GM12878 (cell line): ENCODE measurements at regions not wholly inside any gene's neighbourhood (a gene's known extent, or its start where the extent isn't known, plus 50 kb on each side); places are given as distances from the start of the nearest gene placed in this dataset.

Experiments
- ATAC-seq: fragments of 200-7000 bp; cut with Tn5 transposase; 3 replicates; pipeline ENCODE4 v1.9.1; 2020; ENCODE audit warnings: mild to moderate bottlenecking, moderate library complexity
- BruUV-seq: library from RNA; stranded (reverse); fragments of 400-500 nt; replicated peaks from 2 replicates; lab custom pipeline; 2021; lab: Mats Ljungman, UMichigan
- CTCF ChIA-PET: fragments of 300-600 bp; sonication (Branson Sonifier 250); formaldehyde crosslinking; extraction: SDS; loops from one replicate; lab custom pipeline; 2021; ENCODE audit warnings: inconsistent platforms; lab: Yijun Ruan, JAX
- POLR2A ChIA-PET: fragments of 350-600 bp; formaldehyde crosslinking; extraction: SDS; loops from one replicate; lab custom pipeline; 2021; ENCODE audit warnings: inconsistent platforms; lab: Charles Lee
- RAD21 ChIA-PET: fragments of 300-600 bp; sonication (Branson Sonifier 250); formaldehyde crosslinking; loops from one replicate; lab custom pipeline; 2023; ENCODE audit warnings: antibody characterized with exemption; ENCODE audit not compliant: unreplicated experiment; lab: Charles Lee
- SMC1A ChIA-PET: fragments of 300-600 bp; sonication (Branson Sonifier 250); formaldehyde crosslinking; loops from one replicate; lab custom pipeline; 2023; ENCODE audit not compliant: unreplicated experiment, uncharacterized antibody; lab: Charles Lee
- DNase-seq: peaks from one replicate; pipeline ENCODE4 v3.0.0-alpha.2; 2011; ENCODE audit warnings: low read depth, low spot score
- FAIRE-seq: peaks from 3 replicates; lab custom pipeline; 2011; peaks lifted over from hg19 to GRCh38; lab: Jason Lieb, UNC
- H2AFZ ChIP-seq: 2 replicates; pipeline ENCODE4 v1.6.0; 2011; ENCODE audit warnings: low read depth, low read length, control low read depth; ENCODE audit not compliant: control insufficient read depth
- H3K27ac ChIP-seq: 2 replicates; pipeline ENCODE4 v1.5.1; 2011; ENCODE audit warnings: control low read depth; ENCODE audit not compliant: control insufficient read depth, insufficient read depth
- H3K27me3 ChIP-seq, 2 experiments: replicated peaks in 1 of 2; 2 replicates each; pipeline versions ENCODE4 v1.6.0 to v1.6.1; 2011; ENCODE audit warnings: low read length in 1 of 2; ENCODE audit not compliant: control insufficient read depth in 2 of 2, insufficient read depth in 2 of 2
- H3K36me3 ChIP-seq, 2 experiments: 2 replicates each; pipeline ENCODE4 v1.5.1; 2011; ENCODE audit warnings: low read length in 1 of 2; ENCODE audit not compliant: control insufficient read depth in 2 of 2, insufficient read depth in 2 of 2
- H3K4me1 ChIP-seq: 2 replicates; pipeline ENCODE4 v1.6.1; 2011; ENCODE audit warnings: mild to moderate bottlenecking, low read length, moderate library complexity, mixed read lengths; ENCODE audit not compliant: control insufficient read depth, insufficient read depth
- H3K4me2 ChIP-seq: 2 replicates; pipeline ENCODE4 v1.6.0; 2011; ENCODE audit warnings: control low read depth; ENCODE audit not compliant: control insufficient read depth, insufficient read depth
- H3K4me3 ChIP-seq: fragments of 200-600 bp; sonication (generic); 2 replicates; pipeline ENCODE4 v1.5.1; 2016
- H3K79me2 ChIP-seq: 2 replicates; pipeline ENCODE4 v1.6.0; 2011; ENCODE audit warnings: low read length; ENCODE audit not compliant: control insufficient read depth, insufficient read depth
- H3K9ac ChIP-seq: 2 replicates; pipeline ENCODE4 v1.8.0; 2011; ENCODE audit warnings: low read length, control low read depth, mixed read lengths; ENCODE audit not compliant: control insufficient read depth, insufficient read depth
- H3K9me3 ChIP-seq: replicated peaks from 3 replicates; pipeline ENCODE4 v1.5.1; 2011; ENCODE audit warnings: mild to moderate bottlenecking, low read length; ENCODE audit not compliant: control insufficient read depth, insufficient read depth
- H4K20me1 ChIP-seq: 2 replicates; pipeline ENCODE4 v1.6.0; 2011; ENCODE audit not compliant: control insufficient read depth, insufficient read depth
- MEF2B ChIP-seq: fragments of 450-650 bp; IDR thresholded peaks from 2 replicates; pipeline ENCODE4 v1.6.1; 2018; ENCODE audit warnings: mild to moderate bottlenecking, moderate library complexity; ENCODE audit not compliant: partially characterized antibody, poor library complexity, severe bottlenecking
- MTA2 ChIP-seq: fragments of 450-650 bp; IDR thresholded peaks from 2 replicates; pipeline ENCODE4 v1.6.1; 2016; ENCODE audit warnings: low read depth, mild to moderate bottlenecking, moderate library complexity
- SREBF2 ChIP-seq: IDR thresholded peaks from 2 replicates; pipeline ENCODE4 v1.6.1; 2012; ENCODE audit warnings: mild to moderate bottlenecking, low read length
- WGBS: methylation state at CpG from one replicate; pipeline ENCODE4 v1.1.6; 2016; ENCODE audit warnings: low lambda C conversion rate; ENCODE audit not compliant: insufficient replicate concordance, insufficient coverage; ENCODE audit errors: missing lambda C conversion rate; 5-methylcytosine and 5-hydroxymethylcytosine counted together
- in situ Hi-C: fragments of 300-500 bp; cut with MboI; formaldehyde crosslinking; loops from 9 replicates; pipeline ENCODE4 v1.14.3; 2018; ENCODE audit warnings: mixed read lengths
- intact Hi-C: fragments of 100-400 bp; cut with micrococcal nuclease; formaldehyde crosslinking; loops from one replicate; pipeline ENCODE4 v1.14.2; 2022; ENCODE audit not compliant: unreplicated experiment
- TF ChIP-seq, protein P1 (sequence below): fragments of 450-650 bp; conservative IDR thresholded peaks from 2 replicates; pipeline ENCODE4 v1.6.1; 2017; ENCODE audit warnings: mild to moderate bottlenecking, moderate library complexity

DNA sequence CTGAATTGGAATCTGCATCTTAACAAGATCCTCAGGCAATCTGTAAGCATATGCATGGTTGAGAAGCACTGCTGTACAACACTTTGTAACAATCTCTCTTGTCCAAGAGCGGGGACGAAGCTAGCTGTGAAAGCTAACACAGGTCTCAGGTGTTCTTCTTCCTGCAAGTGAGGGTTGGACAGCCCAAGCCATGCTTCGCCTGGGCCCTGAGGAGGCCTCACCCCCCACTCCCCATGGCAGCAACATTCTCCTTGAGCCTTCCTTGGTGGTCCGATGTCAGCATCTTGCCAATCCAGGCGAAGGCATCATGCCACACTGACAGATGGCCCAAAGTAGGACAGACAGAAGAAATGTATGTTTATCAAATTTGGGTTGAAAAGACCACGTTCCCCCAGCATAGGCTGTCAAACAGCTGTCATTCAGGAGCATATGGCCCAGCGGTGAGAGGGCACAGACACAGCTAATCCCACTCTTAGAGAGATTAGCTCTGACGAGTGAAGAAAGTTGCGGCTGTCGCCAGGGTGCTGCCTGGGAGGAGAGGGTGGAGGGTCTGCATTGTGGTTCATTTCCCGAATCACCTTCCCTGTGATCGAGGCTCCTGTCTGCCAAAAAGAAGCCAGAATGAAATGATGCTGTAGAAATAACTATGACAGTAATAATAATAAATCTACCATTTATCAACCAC, 344.7 kb downstream of the MYCN start:
- 32% methylated on average over 12 of the region's 12 CpGs for WGBS
- DNase-seq, result no peak
- Histone ChIP-seq H3K27ac (no peak overlapping the region), H4K20me1 (no peaks in the 10 kb centered on the region), H3K9me3 (no peaks in the 10 kb centered on the region), H3K27me3 (no peaks in the 10 kb centered on the region; a peak in 2 of 4 replicates), H3K4me3 (no peak overlapping the region), H3K9ac (no peak overlapping the region), H3K4me1 (no peaks in the 10 kb centered on the region), H3K36me3 (no peaks in the 10 kb centered on the region), H2AFZ (no peak overlapping the region), H3K4me2 (no peak overlapping the region), H3K79me2 (no peaks in the 10 kb centered on the region)
- SMC1A ChIA-PET, result interaction anchor here (0.6 kb wide), 1 partner anchor 418 kb away, joined by 3 read pairs; no protein-coding TSS in a partner anchor
- in situ Hi-C loops (loop anchor here (10.0 kb wide), 1 partner anchor 650 kb away; no protein-coding TSS in a partner anchor), intact Hi-C loops (no loop called here)
- RAD21 ChIA-PET, result no interaction called here
- BruUV-seq, result no TSS peak
- ATAC-seq, result no peak
- POLR2A ChIA-PET, result no interaction called here
- TF ChIP-seq SREBF2 (no peak), MTA2 (no peak), MEF2B (no peak)
- TF ChIP-seq, protein P1, sequence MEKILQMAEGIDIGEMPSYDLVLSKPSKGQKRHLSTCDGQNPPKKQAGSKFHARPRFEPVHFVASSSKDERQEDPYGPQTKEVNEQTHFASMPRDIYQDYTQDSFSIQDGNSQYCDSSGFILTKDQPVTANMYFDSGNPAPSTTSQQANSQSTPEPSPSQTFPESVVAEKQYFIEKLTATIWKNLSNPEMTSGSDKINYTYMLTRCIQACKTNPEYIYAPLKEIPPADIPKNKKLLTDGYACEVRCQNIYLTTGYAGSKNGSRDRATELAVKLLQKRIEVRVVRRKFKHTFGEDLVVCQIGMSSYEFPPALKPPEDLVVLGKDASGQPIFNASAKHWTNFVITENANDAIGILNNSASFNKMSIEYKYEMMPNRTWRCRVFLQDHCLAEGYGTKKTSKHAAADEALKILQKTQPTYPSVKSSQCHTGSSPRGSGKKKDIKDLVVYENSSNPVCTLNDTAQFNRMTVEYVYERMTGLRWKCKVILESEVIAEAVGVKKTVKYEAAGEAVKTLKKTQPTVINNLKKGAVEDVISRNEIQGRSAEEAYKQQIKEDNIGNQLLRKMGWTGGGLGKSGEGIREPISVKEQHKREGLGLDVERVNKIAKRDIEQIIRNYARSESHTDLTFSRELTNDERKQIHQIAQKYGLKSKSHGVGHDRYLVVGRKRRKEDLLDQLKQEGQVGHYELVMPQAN, result no peak
- FAIRE-seq, result no peak
- CTCF ChIA-PET, result no interaction called here
